OCI-LY7 (cell line): ENCODE measurements at regions not wholly inside any gene's neighbourhood (a gene's known extent, or its start where the extent isn't known, plus 50 kb on each side); places are given as distances from the start of the nearest gene placed in this dataset.

Experiments
- EZH2phosphoT487 ChIP-seq: fragments of 200-600 bp; sonication (generic); IDR thresholded peaks from 2 replicates; pipeline ENCODE4 v1.6.1; 2018; ENCODE audit warnings: low read depth, borderline replicate concordance, mild to moderate bottlenecking, mixed run types, antibody characterized with exemption, low read length, moderate library complexity, mixed read lengths
- TF ChIP-seq, protein P1 (sequence below): fragments of 200-600 bp; sonication (generic); conservative IDR thresholded peaks from 2 replicates; pipeline ENCODE4 v1.5.1; 2014; ENCODE audit warnings: mild to moderate bottlenecking, antibody characterized with exemption, low read length, moderate library complexity, mixed read lengths

DNA sequence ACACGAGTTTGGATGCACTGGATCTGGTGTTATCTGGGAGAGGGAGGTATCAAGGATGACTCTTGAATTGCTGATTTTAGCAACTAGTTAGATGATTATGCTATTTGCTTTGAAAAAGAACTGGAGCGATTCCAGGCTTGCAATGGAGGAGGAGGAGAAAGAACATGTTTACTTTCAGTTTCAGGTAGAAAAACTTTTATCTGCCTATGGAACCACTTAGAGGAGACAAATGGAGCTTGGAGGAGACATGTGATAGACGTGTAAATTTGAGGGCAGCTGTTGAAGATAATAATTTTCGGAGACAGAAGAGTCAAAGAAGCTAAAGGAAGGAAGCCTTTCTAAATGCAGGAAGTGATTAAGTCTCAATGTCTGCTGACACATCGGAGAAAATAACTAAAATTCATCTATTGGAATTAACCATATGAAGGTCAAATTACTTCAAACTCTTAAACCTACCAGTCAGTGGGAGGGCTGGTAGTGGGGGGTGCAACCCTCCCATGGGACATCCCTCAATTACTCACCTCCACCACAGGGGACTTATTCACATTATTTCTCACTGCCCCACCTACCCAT, 56.4 kb upstream of the GNAI1 start:
- TF ChIP-seq, protein P1, sequence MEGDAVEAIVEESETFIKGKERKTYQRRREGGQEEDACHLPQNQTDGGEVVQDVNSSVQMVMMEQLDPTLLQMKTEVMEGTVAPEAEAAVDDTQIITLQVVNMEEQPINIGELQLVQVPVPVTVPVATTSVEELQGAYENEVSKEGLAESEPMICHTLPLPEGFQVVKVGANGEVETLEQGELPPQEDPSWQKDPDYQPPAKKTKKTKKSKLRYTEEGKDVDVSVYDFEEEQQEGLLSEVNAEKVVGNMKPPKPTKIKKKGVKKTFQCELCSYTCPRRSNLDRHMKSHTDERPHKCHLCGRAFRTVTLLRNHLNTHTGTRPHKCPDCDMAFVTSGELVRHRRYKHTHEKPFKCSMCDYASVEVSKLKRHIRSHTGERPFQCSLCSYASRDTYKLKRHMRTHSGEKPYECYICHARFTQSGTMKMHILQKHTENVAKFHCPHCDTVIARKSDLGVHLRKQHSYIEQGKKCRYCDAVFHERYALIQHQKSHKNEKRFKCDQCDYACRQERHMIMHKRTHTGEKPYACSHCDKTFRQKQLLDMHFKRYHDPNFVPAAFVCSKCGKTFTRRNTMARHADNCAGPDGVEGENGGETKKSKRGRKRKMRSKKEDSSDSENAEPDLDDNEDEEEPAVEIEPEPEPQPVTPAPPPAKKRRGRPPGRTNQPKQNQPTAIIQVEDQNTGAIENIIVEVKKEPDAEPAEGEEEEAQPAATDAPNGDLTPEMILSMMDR = no peak
- no peak for TF ChIP-seq EZH2phosphoT487
